Natural killer cell treated with Interleukin-12 subunit alpha and Interleukin-12 subunit beta and Interleukin-15 and Interleukin-18, amount 100 ng/mL, for 72 hours (primary cell): ENCODE measurements at regions not wholly inside any gene's neighbourhood (a gene's known extent, or its start where the extent isn't known, plus 50 kb on each side); places are given as distances from the start of the nearest gene placed in this dataset.
"Not testable (repeated sequence)": the region's sequence is repeated elsewhere in the genome, so short reads cannot be mapped to it uniquely, and the experiment has no call there.

Source experiments
- ATAC-seq, 2 donors: fragments of 150-1000 bp; cut with Tn5 transposase in 1 of 2; sonication (Bioruptor Pico), chemical (Tn5 transposase) in 1 of 2; 2 replicates each; pipeline ENCODE4 v1.10.0; 2021
- DNase-seq: peaks from one replicate; pipeline ENCODE4 v3.0.0; 2022; ENCODE audit warnings: low spot score
- H3K27ac Mint-ChIP-seq, 2 donors: 1 replicate in 1 of 2; 2 replicates in 1 of 2; pipeline ENCODE4 v1.8.0; 2022; ENCODE audit warnings: mixed read lengths in 2 of 2, mild to moderate bottlenecking in 1 of 2, moderate library complexity in 1 of 2
- H3K27me3 Mint-ChIP-seq, 2 donors: 1 replicate in 1 of 2; 2 replicates in 1 of 2; pipeline ENCODE4 v1.8.0; 2022; ENCODE audit warnings: mixed read lengths in 2 of 2
- H3K36me3 Mint-ChIP-seq: one replicate; pipeline ENCODE4 v1.8.0; 2022; ENCODE audit warnings: mixed read lengths
- H3K4me1 Mint-ChIP-seq, 2 donors: 1 replicate in 1 of 2; 2 replicates in 1 of 2; pipeline ENCODE4 v1.8.0; 2022; ENCODE audit warnings: low read depth in 2 of 2, mixed read lengths in 2 of 2, mild to moderate bottlenecking in 1 of 2
- H3K4me3 Mint-ChIP-seq: one replicate; pipeline ENCODE4 v1.8.0; 2022; ENCODE audit warnings: mixed read lengths
- H3K9me3 Mint-ChIP-seq: 2 replicates; pipeline ENCODE4 v1.8.0; 2022; ENCODE audit warnings: mixed read lengths

- peaks cover 3 to 11% of the 10 kb centered on the region in 2 donors for H3K27me3 Mint-ChIP-seq
- H3K4me3 Mint-ChIP-seq, result no peak overlapping the region
- H3K36me3 Mint-ChIP-seq, result no peaks in the 10 kb centered on the region
- peaks cover 11% of the 10 kb centered on the region for H3K9me3 Mint-ChIP-seq
- DNase-seq (no peak), ATAC-seq (no peak)
- H3K4me1 Mint-ChIP-seq, result peaks cover 4% of the 10 kb centered on the region in 2 donors
- no peak overlapping the region for H3K27ac Mint-ChIP-seq
Measured at GRCh38 chr14:66293533-66294105, 192.6 kb upstream of the CCDC196 start.

GRCh38 chr14:66295386-66295785, 190.8 kb upstream of the CCDC196 start:
- no peak for DNase-seq
- Mint-ChIP-seq H3K27ac (no peak overlapping the region), H3K4me1 (peaks cover 4% of the 10 kb centered on the region in 2 donors), H3K4me3 (no peak overlapping the region), H3K9me3 (peaks cover 11% of the 10 kb centered on the region), H3K27me3 (peaks cover 3 to 11% of the 10 kb centered on the region in 2 donors), H3K36me3 (peaks cover 8% of the 10 kb centered on the region)
- ATAC-seq, result no peak

- no peak overlapping the region for H3K27ac Mint-ChIP-seq
- DNase-seq (no peak), ATAC-seq (no peak)
- H3K4me3 Mint-ChIP-seq, result no peak overlapping the region
- no peaks in the 10 kb centered on the region for H3K4me1 Mint-ChIP-seq
- H3K27me3 Mint-ChIP-seq, result peaks cover 0 to 11% of the 10 kb centered on the region in 2 donors
- H3K36me3 Mint-ChIP-seq, result peaks cover 8% of the 10 kb centered on the region
- H3K9me3 Mint-ChIP-seq, result peaks cover 19% of the 10 kb centered on the region
Measured at GRCh38 chr14:66300886-66301285, 185.3 kb upstream of the CCDC196 start.

GRCh38 chr14:66306101-66306500, 180.1 kb upstream of the CCDC196 start:
- Mint-ChIP-seq H3K27ac (no peak overlapping the region), H3K4me3 (no peak overlapping the region), H3K9me3 (peaks cover 16% of the 10 kb centered on the region), H3K27me3 (peaks cover 2 to 14% of the 10 kb centered on the region in 2 donors), H3K36me3 (peaks cover 4% of the 10 kb centered on the region), H3K4me1 (no peaks in the 10 kb centered on the region)
- DNase-seq, result no peak
- ATAC-seq, result no peak

- DNase-seq (no peak), ATAC-seq (no peak)
- Mint-ChIP-seq H3K27ac (no peak overlapping the region), H3K4me1 (no peaks in the 10 kb centered on the region), H3K36me3 (peaks cover 4% of the 10 kb centered on the region), H3K27me3 (peaks cover 4 to 20% of the 10 kb centered on the region in 2 donors), H3K4me3 (no peak overlapping the region), H3K9me3 (peaks cover 5% of the 10 kb centered on the region)
Measured at GRCh38 chr14:66311058-66311457, 175.1 kb upstream of the CCDC196 start.

- H3K27ac Mint-ChIP-seq, result no peak overlapping the region
- DNase-seq (no peak), ATAC-seq (no peak)
- H3K4me3 Mint-ChIP-seq, result no peak overlapping the region
- peaks cover 2% of the 10 kb centered on the region for H3K9me3 Mint-ChIP-seq
- H3K36me3 Mint-ChIP-seq, result peaks cover 2% of the 10 kb centered on the region
- peaks cover 3 to 20% of the 10 kb centered on the region in 2 donors for H3K27me3 Mint-ChIP-seq
- no peaks in the 10 kb centered on the region for H3K4me1 Mint-ChIP-seq
Measured at GRCh38 chr14:66311990-66312389, 174.2 kb upstream of the CCDC196 start.

GRCh38 chr14:66312451-66312850, 173.7 kb upstream of the CCDC196 start:
- Mint-ChIP-seq H3K4me1 (no peaks in the 10 kb centered on the region), H3K36me3 (peaks cover 5% of the 10 kb centered on the region), H3K9me3 (peaks cover 4% of the 10 kb centered on the region), H3K4me3 (no peak overlapping the region), H3K27ac (no peak overlapping the region), H3K27me3 (peaks cover 2 to 20% of the 10 kb centered on the region in 2 donors)
- ATAC-seq (no peak), DNase-seq (no peak)

GRCh38 chr14:66315098-66315497, 171.1 kb upstream of the CCDC196 start:
- H3K27me3 Mint-ChIP-seq, result peaks cover 2 to 26% of the 10 kb centered on the region in 2 donors
- peaks cover 10% of the 10 kb centered on the region for H3K9me3 Mint-ChIP-seq
- H3K27ac Mint-ChIP-seq, result no peak overlapping the region
- DNase-seq (no peak), ATAC-seq (no peak)
- H3K4me1 Mint-ChIP-seq, result no peaks in the 10 kb centered on the region
- H3K36me3 Mint-ChIP-seq, result peaks cover 16% of the 10 kb centered on the region
- H3K4me3 Mint-ChIP-seq, result no peak overlapping the region

GRCh38 chr14:66315548-66315947, 170.6 kb upstream of the CCDC196 start:
- Mint-ChIP-seq H3K4me3 (no peak overlapping the region), H3K9me3 (peaks cover 10% of the 10 kb centered on the region), H3K27ac (no peak overlapping the region), H3K4me1 (no peaks in the 10 kb centered on the region), H3K27me3 (peaks cover 2 to 21% of the 10 kb centered on the region in 2 donors), H3K36me3 (peaks cover 16% of the 10 kb centered on the region)
- DNase-seq (no peak), ATAC-seq (no peak)

- H3K4me3 Mint-ChIP-seq, result no peak overlapping the region
- ATAC-seq (no peak), DNase-seq (no peak)
- H3K27ac Mint-ChIP-seq, result no peak overlapping the region
- H3K9me3 Mint-ChIP-seq, result peaks cover 6% of the 10 kb centered on the region
- no peaks in the 10 kb centered on the region for H3K4me1 Mint-ChIP-seq
- peaks cover 9% of the 10 kb centered on the region for H3K36me3 Mint-ChIP-seq
- peaks cover 2 to 22% of the 10 kb centered on the region in 2 donors for H3K27me3 Mint-ChIP-seq
Measured at GRCh38 chr14:66322564-66322963, 163.6 kb upstream of the CCDC196 start.

GRCh38 chr14:66330228-66330627, 155.9 kb upstream of the CCDC196 start:
- Mint-ChIP-seq H3K4me1 (no peaks in the 10 kb centered on the region), H3K27me3 (peaks cover 2 to 33% of the 10 kb centered on the region in 2 donors), H3K4me3 (no peak overlapping the region), H3K36me3 (peaks cover 4% of the 10 kb centered on the region), H3K27ac (no peak overlapping the region), H3K9me3 (no peaks in the 10 kb centered on the region)
- no peak for ATAC-seq
- no peak for DNase-seq

- Mint-ChIP-seq H3K9me3 (no peaks in the 10 kb centered on the region), H3K27me3 (peaks cover 6 to 40% of the 10 kb centered on the region in 2 donors)
- no peak for ATAC-seq
Measured at GRCh38 chr14:66330916-66331315, 155.3 kb upstream of the CCDC196 start.

GRCh38 chr14:66333293-66333692, 152.9 kb upstream of the CCDC196 start:
- peaks cover 10% of the 10 kb centered on the region for H3K36me3 Mint-ChIP-seq
- H3K4me3 Mint-ChIP-seq, DNase-seq, ATAC-seq, H3K4me1 Mint-ChIP-seq, H3K9me3 Mint-ChIP-seq, H3K27ac Mint-ChIP-seq: not testable (repeated sequence)
- peaks cover 6 to 36% of the 10 kb centered on the region in 2 donors for H3K27me3 Mint-ChIP-seq

More at GRCh38 chr14:66330916-66331315, 155.3 kb upstream of the CCDC196 start:
- H3K27ac Mint-ChIP-seq, result no peak overlapping the region
- H3K36me3 Mint-ChIP-seq, result peaks cover 10% of the 10 kb centered on the region
- H3K4me3 Mint-ChIP-seq, result no peak overlapping the region
- DNase-seq, result no peak
- H3K4me1 Mint-ChIP-seq, result no peaks in the 10 kb centered on the region

- no peak for ATAC-seq
- Mint-ChIP-seq H3K4me1 (no peaks in the 10 kb centered on the region), H3K27ac (no peak overlapping the region), H3K9me3 (no peaks in the 10 kb centered on the region), H3K36me3 (no peaks in the 10 kb centered on the region), H3K27me3 (peaks cover 2 to 6% of the 10 kb centered on the region in 2 donors), H3K4me3 (no peak overlapping the region)
- no peak for DNase-seq
Measured at GRCh38 chr14:66341239-66341638, 144.9 kb upstream of the CCDC196 start.

- Mint-ChIP-seq H3K4me1 (no peaks in the 10 kb centered on the region), H3K36me3 (peaks cover 6% of the 10 kb centered on the region), H3K9me3 (peaks cover 4% of the 10 kb centered on the region), H3K4me3 (no peak overlapping the region), H3K27me3 (peaks cover 5 to 25% of the 10 kb centered on the region in 2 donors), H3K27ac (no peak overlapping the region)
- ATAC-seq (no peak), DNase-seq (no peak)
Measured at GRCh38 chr14:66345986-66346385, 140.2 kb upstream of the CCDC196 start.
